ENCODE measurements at regions not wholly inside any gene's neighbourhood (a gene's known extent, or its start where the extent isn't known, plus 50 kb on each side); places are given as distances from the start of the nearest gene placed in this dataset.

GRCh38 chr5:17738446-17738845, 104.2 kb downstream of the TAF11L14 start:
- H3K4me1 Mint-ChIP-seq = no peaks in the 10 kb centered on the region
- Histone ChIP-seq H3K27ac (ENCODE audit: low read depth, low read length) (no peak overlapping the region), H3K4me1 (ENCODE audit: control insufficient read depth, insufficient read depth, low read length) (no peaks in the 10 kb centered on the region), H3K36me3 (ENCODE audit: control insufficient read depth, insufficient read depth, low read length) (no peaks in the 10 kb centered on the region), H3K9ac (ENCODE audit: extremely low read depth, low read length, poor library complexity, severe bottlenecking) (no peak overlapping the region), H3K4me3 (ENCODE audit: low read length) (no peak overlapping the region), H3K9me3 (ENCODE audit: control insufficient read depth, low read length) (no peaks in the 10 kb centered on the region), H3K27me3 (ENCODE audit: control insufficient read depth, insufficient read depth, low read length, poor library complexity, severe bottlenecking) (no peaks in the 10 kb centered on the region)
- H3K27ac Mint-ChIP-seq = no peak overlapping the region
- no peak overlapping the region for H3K4me3 Mint-ChIP-seq
- H3K9me3 Mint-ChIP-seq = no peaks in the 10 kb centered on the region
- DNase-seq = no peak
- no peak for TF ChIP-seq CTCF (conservative IDR thresholded peaks at IDR 0.05)
- H3K36me3 Mint-ChIP-seq (ENCODE audit: low read depth) = no peaks in the 10 kb centered on the region
- WGBS, 2 experiments (ENCODE audit: insufficient coverage in 1 of 2, insufficient read length in 1 of 2) = 81% methylated on average over 2 of the region's 2 CpGs; no CpG with 5 or more reads in 1 of the 2 experiments
- peaks cover 4% of the 10 kb centered on the region for H3K27me3 Mint-ChIP-seq (ENCODE audit: insufficient read depth)

- Histone ChIP-seq H3K4me1 (ENCODE audit: control insufficient read depth, insufficient read depth, low read length) (no peaks in the 10 kb centered on the region), H3K4me3 (ENCODE audit: low read length) (no peak overlapping the region), H3K27me3 (ENCODE audit: control insufficient read depth, insufficient read depth, low read length, poor library complexity, severe bottlenecking) (no peaks in the 10 kb centered on the region), H3K9ac (ENCODE audit: extremely low read depth, low read length, poor library complexity, severe bottlenecking) (no peak overlapping the region), H3K9me3 (ENCODE audit: control insufficient read depth, low read length) (no peaks in the 10 kb centered on the region), H3K36me3 (ENCODE audit: control insufficient read depth, insufficient read depth, low read length) (no peaks in the 10 kb centered on the region), H3K27ac (ENCODE audit: low read depth, low read length) (no peak overlapping the region)
- Mint-ChIP-seq H3K9me3 (no peaks in the 10 kb centered on the region), H3K4me1 (no peaks in the 10 kb centered on the region), H3K36me3 (ENCODE audit: low read depth) (no peaks in the 10 kb centered on the region), H3K27me3 (ENCODE audit: insufficient read depth) (no peaks in the 10 kb centered on the region), H3K27ac (no peak overlapping the region), H3K4me3 (no peak overlapping the region)
- WGBS, 2 experiments (ENCODE audit: insufficient coverage in 1 of 2, insufficient read length in 1 of 2) = 87 to 93% methylated on average over 7 to 8 of the region's 8 CpGs
- no peak for TF ChIP-seq CTCF (conservative IDR thresholded peaks at IDR 0.05)
- no peak for DNase-seq
Observed at GRCh38 chr5:17743580-17744435, 109.5 kb downstream of the TAF11L14 start.

- WGBS, 2 experiments (ENCODE audit: insufficient coverage in 1 of 2, insufficient read length in 1 of 2) = 79 to 83% methylated on average over 1 to 2 of the region's 2 CpGs
- H3K27me3 Mint-ChIP-seq (ENCODE audit: insufficient read depth) = no peaks in the 10 kb centered on the region
- Histone ChIP-seq H3K27ac (ENCODE audit: low read depth, low read length) (no peak overlapping the region), H3K4me3 (ENCODE audit: low read length) (no peak overlapping the region), H3K27me3 (ENCODE audit: control insufficient read depth, insufficient read depth, low read length, poor library complexity, severe bottlenecking) (no peaks in the 10 kb centered on the region), H3K9ac (ENCODE audit: extremely low read depth, low read length, poor library complexity, severe bottlenecking) (no peak overlapping the region), H3K9me3 (ENCODE audit: control insufficient read depth, low read length) (no peaks in the 10 kb centered on the region), H3K4me1 (ENCODE audit: control insufficient read depth, insufficient read depth, low read length) (no peaks in the 10 kb centered on the region), H3K36me3 (ENCODE audit: control insufficient read depth, insufficient read depth, low read length) (no peaks in the 10 kb centered on the region)
- H3K9me3 Mint-ChIP-seq = peaks cover 1% of the 10 kb centered on the region
- H3K4me3 Mint-ChIP-seq = no peak overlapping the region
- H3K27ac Mint-ChIP-seq = no peak overlapping the region
- DNase-seq = no peak
- no peaks in the 10 kb centered on the region for H3K4me1 Mint-ChIP-seq
- H3K36me3 Mint-ChIP-seq (ENCODE audit: low read depth) = no peaks in the 10 kb centered on the region
- no peak for TF ChIP-seq CTCF (conservative IDR thresholded peaks at IDR 0.05)
Observed at GRCh38 chr5:17748201-17748600, 113.9 kb downstream of the TAF11L14 start.

Data from endodermal cell (in vitro differentiated cells).